ENCODE measurements at regions not wholly inside any gene's neighbourhood (a gene's known extent, or its start where the extent isn't known, plus 50 kb on each side); places are given as distances from the start of the nearest gene placed in this dataset.

DNA sequence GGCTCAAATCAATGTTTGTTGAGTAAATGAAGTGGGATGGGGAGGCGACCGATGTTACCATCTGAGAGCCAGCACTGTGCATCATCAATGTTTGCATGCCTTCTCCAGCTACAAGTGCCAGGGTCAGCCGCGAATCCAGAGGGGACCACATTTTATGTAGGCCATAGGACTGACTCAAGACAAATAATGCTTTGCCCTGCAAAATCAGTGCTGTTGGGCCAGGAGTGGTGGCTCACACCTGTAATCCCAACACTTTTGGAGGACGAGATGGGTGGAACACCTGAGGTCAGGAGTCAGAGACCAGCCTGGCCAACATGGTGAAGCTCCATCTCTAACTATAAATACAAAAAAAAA is 53.1 kb upstream of the WSB1 start:
- Histone ChIP-seq H3K9ac (ENCODE audit: low read depth, low read length) (no peak overlapping the region), H3K4me1 (ENCODE audit: insufficient read depth, low read length) (no peaks in the 10 kb centered on the region), H3K4me2 (ENCODE audit: insufficient read depth, low read length) (no peak overlapping the region), H4K20me1 (ENCODE audit: insufficient read depth, low read length) (no peaks in the 10 kb centered on the region), H3K79me2 (ENCODE audit: insufficient read depth, low read length) (no peaks in the 10 kb centered on the region), H3K4me3 (ENCODE audit: low read depth in 1 of 2, low read length in 2 of 2) (no peak overlapping the region), H3K9me3 (ENCODE audit: insufficient read depth, low read length, severe bottlenecking) (no peaks in the 10 kb centered on the region), H3K36me3 (ENCODE audit: insufficient read depth, low read length) (no peaks in the 10 kb centered on the region), H2AFZ (ENCODE audit: low read depth, low read length) (no peak overlapping the region), H3K27me3 (ENCODE audit: insufficient read depth, low read length, poor library complexity) (peaks cover 7% of the 10 kb centered on the region), H3K27ac (ENCODE audit: low read length) (no peak overlapping the region)
- no peak for TF ChIP-seq EZH2 (IDR thresholded peaks at IDR 0.05; ENCODE audit: borderline replicate concordance, low read depth, low read length, severe bottlenecking)
- TF ChIP-seq, protein P1, sequence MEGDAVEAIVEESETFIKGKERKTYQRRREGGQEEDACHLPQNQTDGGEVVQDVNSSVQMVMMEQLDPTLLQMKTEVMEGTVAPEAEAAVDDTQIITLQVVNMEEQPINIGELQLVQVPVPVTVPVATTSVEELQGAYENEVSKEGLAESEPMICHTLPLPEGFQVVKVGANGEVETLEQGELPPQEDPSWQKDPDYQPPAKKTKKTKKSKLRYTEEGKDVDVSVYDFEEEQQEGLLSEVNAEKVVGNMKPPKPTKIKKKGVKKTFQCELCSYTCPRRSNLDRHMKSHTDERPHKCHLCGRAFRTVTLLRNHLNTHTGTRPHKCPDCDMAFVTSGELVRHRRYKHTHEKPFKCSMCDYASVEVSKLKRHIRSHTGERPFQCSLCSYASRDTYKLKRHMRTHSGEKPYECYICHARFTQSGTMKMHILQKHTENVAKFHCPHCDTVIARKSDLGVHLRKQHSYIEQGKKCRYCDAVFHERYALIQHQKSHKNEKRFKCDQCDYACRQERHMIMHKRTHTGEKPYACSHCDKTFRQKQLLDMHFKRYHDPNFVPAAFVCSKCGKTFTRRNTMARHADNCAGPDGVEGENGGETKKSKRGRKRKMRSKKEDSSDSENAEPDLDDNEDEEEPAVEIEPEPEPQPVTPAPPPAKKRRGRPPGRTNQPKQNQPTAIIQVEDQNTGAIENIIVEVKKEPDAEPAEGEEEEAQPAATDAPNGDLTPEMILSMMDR (IDR thresholded peaks at IDR 0.05; ENCODE audit: borderline replicate concordance, extremely low read depth, low read length, poor library complexity, severe bottlenecking): no peak
- DNase-seq (no peak), ATAC-seq (ENCODE audit: insufficient read depth, low read depth) (no peak)

DNA sequence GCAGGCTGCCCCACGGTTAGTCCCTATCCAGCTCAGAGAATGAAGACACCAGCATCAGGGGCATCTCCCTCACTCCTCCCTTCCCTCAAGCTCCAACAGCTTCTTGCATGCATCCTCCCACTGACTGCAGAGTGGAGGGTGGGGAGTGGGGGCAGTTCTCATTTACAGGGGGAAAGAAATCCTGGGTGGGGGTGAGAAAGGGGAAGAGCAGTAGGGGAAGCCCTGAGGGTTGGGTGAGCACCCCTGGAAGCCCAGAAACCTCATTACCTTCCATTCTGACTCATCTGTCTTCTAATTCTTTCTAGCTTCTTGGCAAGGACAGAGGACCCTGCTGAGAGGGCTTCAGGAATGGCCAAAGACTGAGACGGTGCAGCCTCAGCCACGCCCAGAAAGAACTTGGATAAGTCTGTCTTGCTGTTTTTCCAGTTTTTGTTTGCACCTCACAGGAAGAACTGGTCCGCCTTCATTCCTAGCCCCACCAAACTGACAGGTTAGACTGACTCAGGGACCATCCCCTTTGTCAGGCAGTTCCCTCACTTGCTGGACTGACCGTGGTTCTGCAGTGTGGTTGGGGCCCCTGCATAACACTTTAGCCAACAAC is 52.5 kb upstream of the WSB1 start:
- Histone ChIP-seq H3K4me3 (ENCODE audit: low read depth in 1 of 2, low read length in 2 of 2) (no peak overlapping the region), H2AFZ (ENCODE audit: low read depth, low read length) (no peak overlapping the region), H3K27ac (ENCODE audit: low read length) (no peak overlapping the region), H3K9me3 (ENCODE audit: insufficient read depth, low read length, severe bottlenecking) (no peaks in the 10 kb centered on the region), H4K20me1 (ENCODE audit: insufficient read depth, low read length) (no peaks in the 10 kb centered on the region), H3K27me3 (ENCODE audit: insufficient read depth, low read length, poor library complexity) (peaks cover 7% of the 10 kb centered on the region), H3K4me1 (ENCODE audit: insufficient read depth, low read length) (no peaks in the 10 kb centered on the region), H3K9ac (ENCODE audit: low read depth, low read length) (no peak overlapping the region), H3K4me2 (ENCODE audit: insufficient read depth, low read length) (no peak overlapping the region), H3K36me3 (ENCODE audit: insufficient read depth, low read length) (no peaks in the 10 kb centered on the region), H3K79me2 (ENCODE audit: insufficient read depth, low read length) (no peaks in the 10 kb centered on the region)
- ATAC-seq (ENCODE audit: insufficient read depth, low read depth) (no peak), DNase-seq (no peak)
- TF ChIP-seq, protein P1 (IDR thresholded peaks at IDR 0.05; ENCODE audit: borderline replicate concordance, extremely low read depth, low read length, poor library complexity, severe bottlenecking): no peak
- TF ChIP-seq EZH2 (IDR thresholded peaks at IDR 0.05; ENCODE audit: borderline replicate concordance, low read depth, low read length, severe bottlenecking): no peak

DNA sequence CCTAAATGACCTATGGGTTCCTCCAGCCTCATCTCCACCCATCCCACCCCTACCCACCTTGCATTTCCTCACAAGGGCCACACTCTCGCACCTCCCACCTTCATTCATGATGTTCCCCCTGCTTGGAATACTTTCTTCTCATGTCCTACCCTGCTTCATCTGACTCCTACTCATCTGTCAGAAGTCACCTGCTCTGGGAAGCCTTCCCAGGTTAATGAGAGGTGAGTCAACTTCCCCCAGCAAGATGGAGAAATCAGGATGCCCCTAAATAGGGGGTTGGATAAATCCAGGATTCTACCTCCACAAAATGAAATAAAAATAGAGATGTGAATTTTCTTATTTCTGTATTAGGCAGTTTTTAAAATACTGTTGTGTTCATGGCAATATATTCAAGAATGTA is 51.0 kb upstream of the WSB1 start:
- Histone ChIP-seq H3K4me3 (ENCODE audit: low read depth in 1 of 2, low read length in 2 of 2) (no peak overlapping the region), H2AFZ (ENCODE audit: low read depth, low read length) (no peak overlapping the region), H3K9me3 (ENCODE audit: insufficient read depth, low read length, severe bottlenecking) (no peaks in the 10 kb centered on the region), H3K27ac (ENCODE audit: low read length) (no peak overlapping the region), H3K4me2 (ENCODE audit: insufficient read depth, low read length) (no peak overlapping the region), H3K27me3 (ENCODE audit: insufficient read depth, low read length, poor library complexity) (peaks cover 7% of the 10 kb centered on the region), H4K20me1 (ENCODE audit: insufficient read depth, low read length) (no peaks in the 10 kb centered on the region), H3K4me1 (ENCODE audit: insufficient read depth, low read length) (no peaks in the 10 kb centered on the region), H3K9ac (ENCODE audit: low read depth, low read length) (no peak overlapping the region), H3K79me2 (ENCODE audit: insufficient read depth, low read length) (no peaks in the 10 kb centered on the region), H3K36me3 (ENCODE audit: insufficient read depth, low read length) (no peaks in the 10 kb centered on the region)
- ATAC-seq (ENCODE audit: insufficient read depth, low read depth) (no peak), DNase-seq (no peak)
- no peak for TF ChIP-seq EZH2 (IDR thresholded peaks at IDR 0.05; ENCODE audit: borderline replicate concordance, low read depth, low read length, severe bottlenecking)
- TF ChIP-seq, protein P1 (IDR thresholded peaks at IDR 0.05; ENCODE audit: borderline replicate concordance, extremely low read depth, low read length, poor library complexity, severe bottlenecking): no peak

DNA sequence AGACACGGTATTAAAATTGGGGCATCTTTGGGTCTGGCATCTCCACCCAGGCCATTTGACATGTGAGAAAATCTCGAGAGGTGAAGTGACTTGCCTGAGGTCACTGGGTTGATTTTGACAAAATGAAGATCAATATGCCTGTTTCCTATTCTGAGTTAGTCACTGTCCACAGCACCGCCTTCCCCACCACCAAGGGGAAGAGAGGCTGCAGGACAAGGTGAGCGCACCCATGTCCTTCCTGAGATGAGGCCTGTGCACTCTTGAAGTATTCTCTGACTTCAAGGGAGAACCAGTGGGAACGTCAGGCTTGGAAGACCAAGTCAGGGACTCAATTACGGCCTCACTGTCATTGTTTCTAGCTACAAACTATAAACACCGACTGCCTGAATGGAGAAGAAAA is 49.9 kb upstream of the WSB1 start:
- peaks cover 7% of the 10 kb centered on the region for H3K27me3 ChIP-seq (ENCODE audit: insufficient read depth, low read length, poor library complexity)
- TF ChIP-seq, protein P1 (IDR thresholded peaks at IDR 0.05; ENCODE audit: borderline replicate concordance, extremely low read depth, low read length, poor library complexity, severe bottlenecking): no peak
- no peak for TF ChIP-seq EZH2 (IDR thresholded peaks at IDR 0.05; ENCODE audit: borderline replicate concordance, low read depth, low read length, severe bottlenecking)
- no peak overlapping the region for H3K4me2 ChIP-seq (ENCODE audit: insufficient read depth, low read length)
- H4K20me1 ChIP-seq (ENCODE audit: insufficient read depth, low read length): no peaks in the 10 kb centered on the region
- H3K36me3 ChIP-seq (ENCODE audit: insufficient read depth, low read length): no peaks in the 10 kb centered on the region
- no peak for DNase-seq
- H3K4me1 ChIP-seq (ENCODE audit: insufficient read depth, low read length): no peaks in the 10 kb centered on the region
- H3K9ac ChIP-seq (ENCODE audit: low read depth, low read length): no peak overlapping the region
- no peak overlapping the region for H2AFZ ChIP-seq (ENCODE audit: low read depth, low read length)
- ATAC-seq (ENCODE audit: insufficient read depth, low read depth): no peak
- H3K9me3 ChIP-seq (ENCODE audit: insufficient read depth, low read length, severe bottlenecking): no peaks in the 10 kb centered on the region
- no peaks in the 10 kb centered on the region for H3K79me2 ChIP-seq (ENCODE audit: insufficient read depth, low read length)
- H3K27ac ChIP-seq (ENCODE audit: low read length): no peak overlapping the region
- no peak overlapping the region for H3K4me3 ChIP-seq (ENCODE audit: low read depth in 1 of 2, low read length in 2 of 2)

All from DND-41 (cell line).